ENCODE measurements at regions not wholly inside any gene's neighbourhood (a gene's known extent, or its start where the extent isn't known, plus 50 kb on each side); places are given as distances from the start of the nearest gene placed in this dataset.

DNA sequence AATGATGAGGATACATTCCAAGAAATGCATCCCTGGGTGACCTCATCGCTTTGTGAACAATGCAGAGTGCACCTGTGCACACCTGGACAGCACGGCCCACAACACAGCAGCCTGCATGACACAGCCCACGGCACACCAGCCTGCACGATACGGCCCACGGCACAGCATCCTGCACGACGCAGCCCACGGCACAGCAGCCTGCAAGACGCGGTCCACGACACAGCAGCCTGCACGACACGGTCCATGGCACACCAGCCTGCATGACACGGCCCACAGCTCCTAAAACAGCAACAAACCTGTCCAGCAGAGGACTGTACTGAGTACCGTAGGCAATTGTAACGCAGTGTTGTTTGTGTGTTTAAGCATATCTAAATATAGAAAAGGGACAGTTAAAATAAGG, 134.7 kb upstream of the PPP2R2D start:
- TF ChIP-seq POLR2A (IDR thresholded peaks at IDR 0.05): no peak
- TF ChIP-seq POLR2AphosphoS5 (IDR thresholded peaks at IDR 0.05): no peak
